Stomach (tissue), 4 donors: ENCODE measurements at regions not wholly inside any gene's neighbourhood (a gene's known extent, or its start where the extent isn't known, plus 50 kb on each side); places are given as distances from the start of the nearest gene placed in this dataset.
"Not testable (repeated sequence)": the region's sequence is repeated elsewhere in the genome, so short reads cannot be mapped to it uniquely, and the experiment has no call there.

Source experiments
- EP300 ChIP-seq: sonication (generic); formaldehyde crosslinking; IDR thresholded peaks from one replicate; pipeline ENCODE4 v1.6.1; 2017; ENCODE audit warnings: antibody characterized with exemption
- POLR2A ChIP-seq, 4 donors: fragments of 450-650 bp; IDR thresholded peaks; one replicate each; pipeline ENCODE4 v1.6.1; 2016; ENCODE audit warnings: antibody characterized with exemption in 4 of 4, control low read depth in 2 of 4, mild to moderate bottlenecking in 1 of 4, moderate library complexity in 1 of 4
- POLR2AphosphoS5 ChIP-seq, 3 donors: sonication (generic); formaldehyde crosslinking; IDR thresholded peaks; one replicate each; pipeline ENCODE4 v1.6.1; 2016; ENCODE audit warnings: antibody characterized with exemption in 3 of 3
- TF ChIP-seq, protein P1 (sequence below), 7 experiments: fragments of 450-650 bp in 4 of 7; fragments of 200-600 bp in 3 of 7; sonication (generic) in 3 of 7; IDR thresholded peaks; one replicate each; pipeline ENCODE4 v1.5.1; 2016 to 2019; ENCODE audit warnings: antibody characterized with exemption in 7 of 7, control low read depth in 2 of 7, mild to moderate bottlenecking in 1 of 7

DNA sequence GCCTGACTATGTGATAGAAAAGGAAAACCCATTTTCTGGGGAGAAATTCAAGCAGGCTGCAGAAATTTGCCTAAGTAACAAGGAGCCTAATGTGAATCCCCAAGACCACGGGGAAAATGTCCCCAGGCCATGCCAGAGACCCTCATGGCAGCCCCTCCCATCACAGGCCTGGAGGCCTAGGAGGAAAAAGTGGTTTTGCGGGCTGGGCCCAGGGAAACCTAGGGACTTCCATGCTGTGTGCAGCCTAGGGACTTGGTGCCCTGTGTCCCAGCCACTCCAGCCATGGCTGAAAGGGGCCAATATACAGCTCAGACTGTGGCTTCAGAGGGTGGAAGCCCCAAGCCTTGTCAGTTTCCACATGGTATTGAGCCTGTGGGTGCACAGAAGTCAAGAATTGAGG, 79.7 kb upstream of the NDN start:
- TF ChIP-seq, protein P1, sequence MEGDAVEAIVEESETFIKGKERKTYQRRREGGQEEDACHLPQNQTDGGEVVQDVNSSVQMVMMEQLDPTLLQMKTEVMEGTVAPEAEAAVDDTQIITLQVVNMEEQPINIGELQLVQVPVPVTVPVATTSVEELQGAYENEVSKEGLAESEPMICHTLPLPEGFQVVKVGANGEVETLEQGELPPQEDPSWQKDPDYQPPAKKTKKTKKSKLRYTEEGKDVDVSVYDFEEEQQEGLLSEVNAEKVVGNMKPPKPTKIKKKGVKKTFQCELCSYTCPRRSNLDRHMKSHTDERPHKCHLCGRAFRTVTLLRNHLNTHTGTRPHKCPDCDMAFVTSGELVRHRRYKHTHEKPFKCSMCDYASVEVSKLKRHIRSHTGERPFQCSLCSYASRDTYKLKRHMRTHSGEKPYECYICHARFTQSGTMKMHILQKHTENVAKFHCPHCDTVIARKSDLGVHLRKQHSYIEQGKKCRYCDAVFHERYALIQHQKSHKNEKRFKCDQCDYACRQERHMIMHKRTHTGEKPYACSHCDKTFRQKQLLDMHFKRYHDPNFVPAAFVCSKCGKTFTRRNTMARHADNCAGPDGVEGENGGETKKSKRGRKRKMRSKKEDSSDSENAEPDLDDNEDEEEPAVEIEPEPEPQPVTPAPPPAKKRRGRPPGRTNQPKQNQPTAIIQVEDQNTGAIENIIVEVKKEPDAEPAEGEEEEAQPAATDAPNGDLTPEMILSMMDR (IDR thresholded peaks at IDR 0.05) = not testable (repeated sequence)
- not testable (repeated sequence) for TF ChIP-seq POLR2AphosphoS5 (IDR thresholded peaks at IDR 0.05); EP300; POLR2A (IDR thresholded peaks at IDR 0.05)
